ENCODE measurements at regions not wholly inside any gene's neighbourhood (a gene's known extent, or its start where the extent isn't known, plus 50 kb on each side); places are given as distances from the start of the nearest gene placed in this dataset.

GRCh38 chr2:12434630-12435098 lies 282.1 kb upstream of the TRIB2 start:
- H3K9me3 ChIP-seq (ENCODE audit: control extremely low read depth in 1 of 3, control insufficient read depth in 2 of 3, insufficient read depth in 1 of 3, low read length in 2 of 3) = no peaks in the 10 kb centered on the region
- Mint-ChIP-seq H3K27me3 (no peaks in the 10 kb centered on the region), H3K4me1 (peaks cover 17% of the 10 kb centered on the region), H3K4me3 (no peak overlapping the region), H3K9me3 (ENCODE audit: insufficient read depth) (no peaks in the 10 kb centered on the region), H3K27ac (no peak overlapping the region)
- ATAC-seq (ENCODE audit: low read depth) (no peak), DNase-seq (no peak)
- WGBS (ENCODE audit: insufficient coverage) = 100% methylated on average over 8 of the region's 9 CpGs
- no peak overlapping the region for H3K9ac ChIP-seq (ENCODE audit: low read length)
- no peaks in the 10 kb centered on the region for H3K27me3 ChIP-seq (replicated peaks in 1 of 4; ENCODE audit: control extremely low read depth in 1 of 4, control insufficient read depth in 3 of 4, insufficient read depth in 4 of 4, low read length in 3 of 4)
- intact Hi-C loops (cut with micrococcal nuclease) = no loop called here
- peaks cover 11% of the 10 kb centered on the region in 2 donors for H3K4me1 ChIP-seq (ENCODE audit: control insufficient read depth in 2 of 2, insufficient read depth in 2 of 2, low read length in 2 of 2)
- no peak overlapping the region for H2AFZ ChIP-seq (ENCODE audit: insufficient read depth, low read depth, low read length, poor library complexity, severe bottlenecking)
- ChIA-PET POLR2A (no interaction called here), CTCF (interaction anchor here (1.9 kb wide), 1 partner anchor 282 kb away, joined by 10 read pairs; the partner anchor contains the start of gene TRIB2)
- no peaks in the 10 kb centered on the region for H3K36me3 ChIP-seq (replicated peaks in 1 of 2; ENCODE audit: control extremely low read depth in 1 of 2, control insufficient read depth in 1 of 2, extremely low read depth in 1 of 2, insufficient read depth in 2 of 2, low read length in 1 of 2)
- no peak overlapping the region for H3K4me3 ChIP-seq (ENCODE audit: control extremely low read depth in 1 of 5, extremely low read depth in 1 of 5, insufficient read depth in 1 of 5, low read depth in 2 of 5, low read length in 4 of 5)
- H3K27ac ChIP-seq (ENCODE audit: low read length in 2 of 2) = no peak overlapping the region
- H4K20me1 ChIP-seq (ENCODE audit: control insufficient read depth, insufficient read depth, low read length, poor library complexity, severe bottlenecking) = no peaks in the 10 kb centered on the region
- no peak overlapping the region for H3K4me2 ChIP-seq (replicated peaks; ENCODE audit: low read depth, low read length, poor library complexity, severe bottlenecking)
- TF ChIP-seq EZH2 (IDR thresholded peaks at IDR 0.05; ENCODE audit: borderline replicate concordance, insufficient read depth, low read depth, low read length, poor library complexity, severe bottlenecking) (no peak), CTCF (IDR thresholded peaks at IDR 0.05) (no peak)
- H3K79me2 ChIP-seq (ENCODE audit: control insufficient read depth, insufficient read depth, low read length) = no peaks in the 10 kb centered on the region

GRCh38 chr2:12435430-12436222 lies 281.1 kb upstream of the TRIB2 start:
- POLR2A ChIA-PET = no interaction called here
- WGBS (ENCODE audit: insufficient coverage) = no CpG with 5 or more reads among the region's 9 CpGs

More at GRCh38 chr2:12435430-12436222, 281.1 kb upstream of the TRIB2 start:
- peaks cover 9% of the 10 kb centered on the region in 2 donors for H3K4me1 ChIP-seq (ENCODE audit: control insufficient read depth in 2 of 2, insufficient read depth in 2 of 2, low read length in 2 of 2)
- H3K9me3 ChIP-seq (ENCODE audit: control extremely low read depth in 1 of 3, control insufficient read depth in 2 of 3, insufficient read depth in 1 of 3, low read length in 2 of 3) = no peaks in the 10 kb centered on the region
- Mint-ChIP-seq H3K4me1 (peaks cover 10% of the 10 kb centered on the region), H3K4me3 (no peak overlapping the region), H3K27ac (no peak overlapping the region), H3K27me3 (no peaks in the 10 kb centered on the region), H3K9me3 (ENCODE audit: insufficient read depth) (no peaks in the 10 kb centered on the region)
- H3K4me2 ChIP-seq (replicated peaks; ENCODE audit: low read depth, low read length, poor library complexity, severe bottlenecking) = no peak overlapping the region
- CTCF ChIA-PET = interaction anchor here (0.7 kb wide), 1 partner anchor 280 kb away, joined by 3 read pairs; no protein-coding TSS in a partner anchor
- H2AFZ ChIP-seq (ENCODE audit: insufficient read depth, low read depth, low read length, poor library complexity, severe bottlenecking) = no peak overlapping the region
- H3K9ac ChIP-seq (ENCODE audit: low read length) = no peak overlapping the region
- no peaks in the 10 kb centered on the region for H3K79me2 ChIP-seq (ENCODE audit: control insufficient read depth, insufficient read depth, low read length)
- H3K4me3 ChIP-seq (ENCODE audit: control extremely low read depth in 1 of 5, extremely low read depth in 1 of 5, insufficient read depth in 1 of 5, low read depth in 2 of 5, low read length in 4 of 5) = no peak overlapping the region
- intact Hi-C loops (cut with micrococcal nuclease) = no loop called here
- H4K20me1 ChIP-seq (ENCODE audit: control insufficient read depth, insufficient read depth, low read length, poor library complexity, severe bottlenecking) = no peaks in the 10 kb centered on the region
- no peaks in the 10 kb centered on the region for H3K36me3 ChIP-seq (replicated peaks in 1 of 2; ENCODE audit: control extremely low read depth in 1 of 2, control insufficient read depth in 1 of 2, extremely low read depth in 1 of 2, insufficient read depth in 2 of 2, low read length in 1 of 2)
- ATAC-seq (ENCODE audit: low read depth) (no peak), DNase-seq (no peak)
- no peaks in the 10 kb centered on the region for H3K27me3 ChIP-seq (replicated peaks in 1 of 4; ENCODE audit: control extremely low read depth in 1 of 4, control insufficient read depth in 3 of 4, insufficient read depth in 4 of 4, low read length in 3 of 4)
- TF ChIP-seq EZH2 (IDR thresholded peaks at IDR 0.05; ENCODE audit: borderline replicate concordance, insufficient read depth, low read depth, low read length, poor library complexity, severe bottlenecking) = no peak
- no peak overlapping the region for H3K27ac ChIP-seq (ENCODE audit: low read length in 2 of 2)

All from B cell (primary cell).